ENCODE measurements at regions not wholly inside any gene's neighbourhood (a gene's known extent, or its start where the extent isn't known, plus 50 kb on each side); places are given as distances from the start of the nearest gene placed in this dataset.

DNA sequence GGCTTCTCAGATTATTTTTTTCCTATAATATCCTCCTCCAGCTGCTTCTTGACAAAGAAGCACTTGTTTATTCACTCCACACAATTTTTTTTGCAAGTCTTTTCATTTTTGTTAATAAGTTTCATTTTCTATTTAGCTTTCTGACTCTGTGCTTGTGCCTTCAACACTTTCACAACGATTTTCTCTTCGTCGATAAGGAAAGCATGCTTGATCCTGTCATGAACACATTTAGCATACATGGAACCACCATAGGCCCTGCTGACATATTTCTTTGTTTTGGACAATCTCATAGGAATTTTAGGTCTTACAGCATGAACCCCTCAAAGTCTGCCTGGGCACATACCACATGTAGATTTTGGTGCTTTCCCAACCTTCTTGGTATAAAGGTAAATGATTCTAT is 346.0 kb downstream of the KCNRG start:
- TF ChIP-seq, protein P1, sequence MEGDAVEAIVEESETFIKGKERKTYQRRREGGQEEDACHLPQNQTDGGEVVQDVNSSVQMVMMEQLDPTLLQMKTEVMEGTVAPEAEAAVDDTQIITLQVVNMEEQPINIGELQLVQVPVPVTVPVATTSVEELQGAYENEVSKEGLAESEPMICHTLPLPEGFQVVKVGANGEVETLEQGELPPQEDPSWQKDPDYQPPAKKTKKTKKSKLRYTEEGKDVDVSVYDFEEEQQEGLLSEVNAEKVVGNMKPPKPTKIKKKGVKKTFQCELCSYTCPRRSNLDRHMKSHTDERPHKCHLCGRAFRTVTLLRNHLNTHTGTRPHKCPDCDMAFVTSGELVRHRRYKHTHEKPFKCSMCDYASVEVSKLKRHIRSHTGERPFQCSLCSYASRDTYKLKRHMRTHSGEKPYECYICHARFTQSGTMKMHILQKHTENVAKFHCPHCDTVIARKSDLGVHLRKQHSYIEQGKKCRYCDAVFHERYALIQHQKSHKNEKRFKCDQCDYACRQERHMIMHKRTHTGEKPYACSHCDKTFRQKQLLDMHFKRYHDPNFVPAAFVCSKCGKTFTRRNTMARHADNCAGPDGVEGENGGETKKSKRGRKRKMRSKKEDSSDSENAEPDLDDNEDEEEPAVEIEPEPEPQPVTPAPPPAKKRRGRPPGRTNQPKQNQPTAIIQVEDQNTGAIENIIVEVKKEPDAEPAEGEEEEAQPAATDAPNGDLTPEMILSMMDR (IDR thresholded peaks at IDR 0.05), result no peak
- TF ChIP-seq EZH2 (IDR thresholded peaks at IDR 0.05; ENCODE audit: borderline replicate concordance, insufficient read depth, low read depth, low read length, poor library complexity, severe bottlenecking), result no peak
